ENCODE measurements at regions not wholly inside any gene's neighbourhood (a gene's known extent, or its start where the extent isn't known, plus 50 kb on each side); places are given as distances from the start of the nearest gene placed in this dataset.
"Not testable (repeated sequence)": the region's sequence is repeated elsewhere in the genome, so short reads cannot be mapped to it uniquely, and the experiment has no call there.

DNA sequence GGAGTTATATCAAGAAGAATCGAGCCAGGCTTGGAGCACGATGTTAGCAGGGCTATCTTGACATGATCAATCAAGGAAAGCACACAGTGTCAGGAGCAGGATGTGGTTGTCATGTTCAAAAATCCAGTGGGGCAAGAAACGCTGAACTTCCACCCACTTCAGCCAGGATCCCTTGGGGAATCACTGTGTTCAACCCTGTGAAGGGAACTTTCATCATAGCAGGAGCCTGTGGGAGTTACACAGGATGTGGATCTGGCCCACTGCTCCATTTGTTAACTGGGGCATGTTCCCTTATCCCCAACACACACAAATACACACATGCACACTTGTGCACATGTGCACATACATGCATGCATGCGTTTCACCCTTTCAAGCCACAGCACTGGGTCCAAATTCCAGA is 619.3 kb downstream of the SPATA31A6 start:
- not testable (repeated sequence) for H3K4me3 ChIP-seq (ENCODE audit: insufficient read length, low read depth); H3K4me1 ChIP-seq (ENCODE audit: insufficient read depth, insufficient read length); H3K36me3 ChIP-seq (ENCODE audit: insufficient read depth, insufficient read length, low read length); DNase-seq (ENCODE audit: low read depth, low spot score); H3K27me3 ChIP-seq (ENCODE audit: insufficient read depth, insufficient read length); H3K9me3 ChIP-seq (ENCODE audit: insufficient read depth, low read length); H3K9ac ChIP-seq (ENCODE audit: insufficient read length, low read depth)

DNA sequence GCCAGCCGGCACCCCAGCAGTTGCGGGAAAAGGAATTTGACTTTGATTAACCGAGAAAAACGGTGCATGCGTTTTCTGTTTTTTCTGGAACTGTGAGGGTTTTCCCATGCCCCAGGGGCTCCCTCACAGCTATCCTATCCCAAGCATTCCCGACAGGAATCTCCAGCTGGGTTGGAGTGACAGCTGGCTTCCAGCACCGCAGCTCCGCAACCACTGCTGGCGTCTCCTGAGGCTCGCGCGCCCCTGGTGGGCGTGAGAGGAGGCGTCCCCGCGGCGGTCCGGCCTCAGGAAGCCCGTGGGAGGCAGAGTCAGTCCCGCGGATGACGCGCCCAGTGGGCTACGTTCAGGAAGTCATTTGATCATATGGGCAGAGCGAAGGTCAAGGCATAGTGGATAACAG is 623.2 kb downstream of the SPATA31A6 start:
- not testable (repeated sequence) for H3K36me3 ChIP-seq (ENCODE audit: insufficient read depth, insufficient read length, low read length); H3K4me3 ChIP-seq (ENCODE audit: insufficient read length, low read depth); H3K9ac ChIP-seq (ENCODE audit: insufficient read length, low read depth); H3K4me1 ChIP-seq (ENCODE audit: insufficient read depth, insufficient read length); H3K9me3 ChIP-seq (ENCODE audit: insufficient read depth, low read length); H3K27me3 ChIP-seq (ENCODE audit: insufficient read depth, insufficient read length)
- DNase-seq (ENCODE audit: low read depth, low spot score): peak; percentile 32

- not testable (repeated sequence) for H3K9me3 ChIP-seq (ENCODE audit: insufficient read depth, low read length); H3K9ac ChIP-seq (ENCODE audit: insufficient read length, low read depth); DNase-seq (ENCODE audit: low read depth, low spot score); H3K4me3 ChIP-seq (ENCODE audit: insufficient read length, low read depth); H3K36me3 ChIP-seq (ENCODE audit: insufficient read depth, insufficient read length, low read length); H3K4me1 ChIP-seq (ENCODE audit: insufficient read depth, insufficient read length); H3K27me3 ChIP-seq (ENCODE audit: insufficient read depth, insufficient read length)
These were observed 638.0 kb downstream of the SPATA31A6 start for GRCh38 chr9:42821468-42821867.

DNA sequence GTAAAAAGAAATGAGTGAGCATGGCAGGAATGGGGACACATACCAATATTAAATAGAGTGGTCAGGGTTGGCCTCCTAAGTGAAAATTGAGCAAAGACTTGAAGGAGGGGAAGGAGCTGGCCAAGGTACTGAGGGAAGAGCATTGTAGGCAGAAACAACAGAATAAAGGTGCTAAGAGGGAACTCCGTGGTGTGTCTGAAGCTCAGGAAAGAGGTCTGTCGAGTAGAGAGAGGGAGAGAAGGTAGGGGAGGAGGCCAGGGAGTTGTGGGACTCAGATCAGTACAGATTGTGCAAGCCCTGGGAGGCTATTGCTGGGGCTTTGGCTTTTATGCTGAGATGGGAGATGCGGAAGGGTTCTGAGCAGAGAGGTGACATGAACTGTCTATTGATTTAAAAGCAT is 664.7 kb downstream of the SPATA31A6 start:
- not testable (repeated sequence) for H3K36me3 ChIP-seq (ENCODE audit: insufficient read depth, insufficient read length, low read length); H3K4me1 ChIP-seq (ENCODE audit: insufficient read depth, insufficient read length); H3K9me3 ChIP-seq (ENCODE audit: insufficient read depth, low read length); DNase-seq (ENCODE audit: low read depth, low spot score); H3K4me3 ChIP-seq (ENCODE audit: insufficient read length, low read depth); H3K9ac ChIP-seq (ENCODE audit: insufficient read length, low read depth); H3K27me3 ChIP-seq (ENCODE audit: insufficient read depth, insufficient read length)

DNA sequence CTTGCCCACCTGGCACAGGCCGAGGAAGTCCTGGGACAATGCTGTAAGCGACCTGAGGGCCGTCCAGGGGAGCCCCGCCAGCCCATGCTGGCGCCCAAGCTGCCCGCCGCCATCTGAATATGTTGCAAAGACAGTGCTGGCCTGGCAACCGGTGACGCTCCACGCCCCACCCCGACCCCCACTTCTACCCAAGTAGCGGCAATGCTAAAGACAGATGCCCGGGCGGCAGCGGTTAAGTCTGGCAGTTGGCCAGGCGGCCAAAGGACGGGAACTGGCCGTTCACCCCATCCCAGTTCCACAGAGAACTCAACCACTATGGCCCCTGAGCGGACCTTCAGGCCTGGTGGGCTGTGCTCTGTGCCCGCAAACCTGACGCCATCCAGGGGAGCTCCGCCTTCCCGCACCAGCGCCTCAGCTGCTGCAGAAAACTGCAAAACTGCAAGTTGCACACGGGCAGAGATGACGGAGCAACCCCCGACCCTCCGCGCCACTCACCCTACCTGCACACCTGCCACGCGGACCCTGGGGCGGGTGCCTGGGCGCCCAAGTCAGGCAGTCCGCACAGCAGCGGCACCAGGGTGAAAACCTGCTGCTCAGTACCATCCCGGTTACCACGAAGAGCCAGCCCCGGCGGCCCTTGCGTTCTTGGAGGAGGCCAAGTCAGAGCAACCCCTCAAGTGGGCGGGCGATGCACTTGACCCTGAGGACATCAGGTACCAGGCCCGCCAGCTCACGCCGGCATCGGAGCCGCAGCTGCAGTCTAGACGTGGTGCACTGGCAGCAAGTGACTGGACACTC is 667.6 kb downstream of the SPATA31A6 start:
- DNase-seq (ENCODE audit: low read depth, low spot score); H3K27me3 ChIP-seq (ENCODE audit: insufficient read depth, insufficient read length); H3K9ac ChIP-seq (ENCODE audit: insufficient read length, low read depth); H3K4me3 ChIP-seq (ENCODE audit: insufficient read length, low read depth); H3K4me1 ChIP-seq (ENCODE audit: insufficient read depth, insufficient read length); H3K36me3 ChIP-seq (ENCODE audit: insufficient read depth, insufficient read length, low read length); H3K9me3 ChIP-seq (ENCODE audit: insufficient read depth, low read length): not testable (repeated sequence)

DNA sequence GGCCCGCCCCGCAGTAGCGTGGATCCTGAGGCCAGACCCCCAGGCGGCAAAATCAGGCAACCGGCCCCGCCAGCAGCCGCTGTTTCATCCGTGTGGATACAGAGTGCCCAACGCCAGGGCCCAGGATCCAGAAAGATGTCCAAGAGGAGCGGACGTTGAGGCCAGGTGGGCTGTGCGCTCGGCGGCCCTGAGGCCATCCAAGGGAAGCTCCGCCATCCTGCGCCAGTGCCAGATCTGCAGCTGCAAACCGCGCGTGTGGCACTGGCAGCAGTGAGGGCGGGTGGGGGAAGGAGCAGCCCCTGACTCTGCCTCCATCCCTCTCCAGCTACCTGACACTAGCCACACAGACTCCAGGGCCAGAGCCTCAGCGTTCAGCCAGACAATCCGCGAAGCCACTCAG is 668.2 kb downstream of the SPATA31A6 start:
- not testable (repeated sequence) for H3K9ac ChIP-seq (ENCODE audit: insufficient read length, low read depth); DNase-seq (ENCODE audit: low read depth, low spot score); H3K4me1 ChIP-seq (ENCODE audit: insufficient read depth, insufficient read length); H3K4me3 ChIP-seq (ENCODE audit: insufficient read length, low read depth); H3K27me3 ChIP-seq (ENCODE audit: insufficient read depth, insufficient read length); H3K9me3 ChIP-seq (ENCODE audit: insufficient read depth, low read length); H3K36me3 ChIP-seq (ENCODE audit: insufficient read depth, insufficient read length, low read length)

DNA sequence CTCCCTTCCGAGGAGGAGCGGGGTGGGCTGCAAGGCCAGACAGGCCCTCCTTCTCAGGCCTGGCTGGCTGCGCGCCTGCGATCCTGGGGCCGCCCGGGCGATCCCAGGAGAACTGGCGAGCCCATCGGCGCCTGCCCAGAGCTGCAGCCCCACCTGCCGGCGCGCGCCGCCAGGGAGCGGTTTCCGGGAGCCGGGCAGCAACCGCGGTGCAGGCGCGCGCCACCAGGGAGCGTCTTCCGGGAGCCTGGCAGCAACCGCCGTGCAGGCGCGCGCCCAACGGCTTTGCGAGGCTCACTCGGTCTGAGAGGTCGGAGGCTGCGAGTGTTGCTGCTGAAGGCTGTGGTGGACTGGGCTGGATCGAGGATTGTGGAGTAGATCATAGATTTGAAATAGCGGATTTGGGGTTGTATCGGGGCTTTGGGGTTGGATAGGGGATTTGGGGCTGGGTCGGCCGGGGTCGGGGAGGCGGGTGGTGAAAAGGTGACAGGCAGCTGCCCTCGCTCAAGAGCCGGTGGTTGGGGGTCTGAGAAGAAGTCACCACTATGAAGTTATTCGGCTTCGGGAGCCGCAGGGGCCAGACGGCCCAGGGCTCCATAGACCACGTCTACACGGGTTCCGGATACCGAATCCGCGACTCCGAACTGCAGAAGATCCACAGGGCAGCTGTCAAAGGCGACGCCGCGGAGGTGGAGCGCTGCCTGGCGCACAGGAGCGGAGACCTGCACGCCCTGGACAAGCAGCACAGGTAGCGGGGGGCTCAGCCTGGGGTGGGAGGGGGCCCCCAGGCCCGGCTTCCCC is 668.9 kb downstream of the SPATA31A6 start:
- H3K9ac ChIP-seq (ENCODE audit: insufficient read length, low read depth); H3K4me1 ChIP-seq (ENCODE audit: insufficient read depth, insufficient read length): not testable (repeated sequence)

GRCh38 chr9:42860133-42860532 is 676.7 kb downstream of the SPATA31A6 start:
- not testable (repeated sequence) for H3K36me3 ChIP-seq (ENCODE audit: insufficient read depth, insufficient read length, low read length); DNase-seq (ENCODE audit: low read depth, low spot score); H3K9ac ChIP-seq (ENCODE audit: insufficient read length, low read depth); H3K4me3 ChIP-seq (ENCODE audit: insufficient read length, low read depth); H3K9me3 ChIP-seq (ENCODE audit: insufficient read depth, low read length); H3K27me3 ChIP-seq (ENCODE audit: insufficient read depth, insufficient read length); H3K4me1 ChIP-seq (ENCODE audit: insufficient read depth, insufficient read length)

More for the DNA sequence above, 668.9 kb downstream of the SPATA31A6 start:
- not testable (repeated sequence) for H3K9me3 ChIP-seq (ENCODE audit: insufficient read depth, low read length); H3K4me3 ChIP-seq (ENCODE audit: insufficient read length, low read depth); H3K27me3 ChIP-seq (ENCODE audit: insufficient read depth, insufficient read length); H3K36me3 ChIP-seq (ENCODE audit: insufficient read depth, insufficient read length, low read length)
- peak; percentile 50 for DNase-seq (ENCODE audit: low read depth, low spot score)

DNA sequence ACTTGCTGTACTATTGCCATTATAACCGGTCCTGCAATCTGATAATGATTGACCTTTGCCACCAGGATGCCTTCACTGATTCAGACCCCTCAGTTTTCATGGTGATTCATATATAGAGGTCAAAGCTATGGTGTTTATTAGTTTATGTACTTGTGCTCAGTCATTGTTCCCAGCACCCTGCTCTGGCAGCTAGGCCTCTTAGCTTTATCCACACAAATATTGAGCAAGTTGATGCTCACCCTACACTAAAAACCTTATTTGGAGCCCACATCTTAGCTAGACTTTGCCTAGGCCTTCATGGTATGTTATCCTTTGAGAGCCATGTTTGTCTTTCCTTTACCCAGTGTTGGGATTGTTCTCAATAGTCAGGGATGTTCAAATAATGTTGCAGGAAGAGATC is 679.0 kb downstream of the SPATA31A6 start:
- H3K9ac ChIP-seq (ENCODE audit: insufficient read length, low read depth); H3K4me3 ChIP-seq (ENCODE audit: insufficient read length, low read depth); H3K36me3 ChIP-seq (ENCODE audit: insufficient read depth, insufficient read length, low read length); H3K9me3 ChIP-seq (ENCODE audit: insufficient read depth, low read length); H3K4me1 ChIP-seq (ENCODE audit: insufficient read depth, insufficient read length); DNase-seq (ENCODE audit: low read depth, low spot score); H3K27me3 ChIP-seq (ENCODE audit: insufficient read depth, insufficient read length): not testable (repeated sequence)
